ENCODE measurements at regions not wholly inside any gene's neighbourhood (a gene's known extent, or its start where the extent isn't known, plus 50 kb on each side); places are given as distances from the start of the nearest gene placed in this dataset.
"Not testable (repeated sequence)": the region's sequence is repeated elsewhere in the genome, so short reads cannot be mapped to it uniquely, and the experiment has no call there.

DNA sequence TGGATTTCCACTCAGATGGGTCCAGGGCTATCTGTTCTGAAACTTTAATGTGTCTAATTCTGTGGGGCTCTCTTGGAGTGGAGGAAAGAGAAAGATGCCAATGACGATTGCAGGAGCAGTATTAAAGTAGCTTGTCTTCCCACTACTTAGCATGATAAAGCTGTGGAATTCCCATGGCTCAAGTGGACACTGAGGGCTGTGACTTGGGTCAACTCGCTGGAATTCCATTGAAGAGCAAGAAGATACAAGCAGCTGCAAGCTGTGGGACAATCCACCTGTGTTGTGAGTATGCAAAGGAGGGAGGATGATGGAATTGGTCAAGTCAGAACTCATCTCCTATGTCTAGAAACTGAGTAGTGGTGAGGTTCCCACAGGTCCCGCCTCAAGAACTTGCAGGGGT, 154.2 kb upstream of the MINDY3 start:
- H3K9me3 ChIP-seq (ENCODE audit: severe bottlenecking) = no peaks in the 10 kb centered on the region
- TF ChIP-seq, protein P1, sequence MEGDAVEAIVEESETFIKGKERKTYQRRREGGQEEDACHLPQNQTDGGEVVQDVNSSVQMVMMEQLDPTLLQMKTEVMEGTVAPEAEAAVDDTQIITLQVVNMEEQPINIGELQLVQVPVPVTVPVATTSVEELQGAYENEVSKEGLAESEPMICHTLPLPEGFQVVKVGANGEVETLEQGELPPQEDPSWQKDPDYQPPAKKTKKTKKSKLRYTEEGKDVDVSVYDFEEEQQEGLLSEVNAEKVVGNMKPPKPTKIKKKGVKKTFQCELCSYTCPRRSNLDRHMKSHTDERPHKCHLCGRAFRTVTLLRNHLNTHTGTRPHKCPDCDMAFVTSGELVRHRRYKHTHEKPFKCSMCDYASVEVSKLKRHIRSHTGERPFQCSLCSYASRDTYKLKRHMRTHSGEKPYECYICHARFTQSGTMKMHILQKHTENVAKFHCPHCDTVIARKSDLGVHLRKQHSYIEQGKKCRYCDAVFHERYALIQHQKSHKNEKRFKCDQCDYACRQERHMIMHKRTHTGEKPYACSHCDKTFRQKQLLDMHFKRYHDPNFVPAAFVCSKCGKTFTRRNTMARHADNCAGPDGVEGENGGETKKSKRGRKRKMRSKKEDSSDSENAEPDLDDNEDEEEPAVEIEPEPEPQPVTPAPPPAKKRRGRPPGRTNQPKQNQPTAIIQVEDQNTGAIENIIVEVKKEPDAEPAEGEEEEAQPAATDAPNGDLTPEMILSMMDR (IDR thresholded peaks at IDR 0.05; ENCODE audit: low read depth, low read length) = no peak
- H3K4me3 ChIP-seq (ENCODE audit: low read depth, low read length) = no peak overlapping the region
- H3K27me3 ChIP-seq (ENCODE audit: insufficient read depth, low read depth, severe bottlenecking) = no peaks in the 10 kb centered on the region
- no peak overlapping the region for H3K27ac ChIP-seq
- DNase-seq = no peak
- H3K36me3 ChIP-seq = no peaks in the 10 kb centered on the region

DNA sequence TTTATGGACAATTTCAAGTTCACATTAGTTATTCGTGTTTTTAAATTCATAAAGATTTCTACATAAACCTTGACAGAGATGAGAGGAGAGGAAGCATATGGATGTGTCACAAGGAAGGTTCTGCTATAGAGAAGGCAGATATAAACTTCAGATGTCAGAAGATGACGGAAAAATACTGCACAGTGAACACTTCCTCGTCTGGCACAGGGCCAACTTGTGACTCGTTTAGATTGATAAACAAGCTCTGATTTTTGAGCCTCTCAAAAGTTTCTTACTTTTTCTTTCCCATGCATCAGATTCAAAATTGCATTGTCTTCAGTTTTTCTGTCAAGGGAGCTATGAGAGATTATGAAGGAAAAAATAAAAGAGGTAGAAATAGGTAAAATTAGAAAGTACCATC, 156.4 kb upstream of the MINDY3 start:
- DNase-seq = no peak
- TF ChIP-seq, protein P1 (IDR thresholded peaks at IDR 0.05; ENCODE audit: low read depth, low read length) = no peak
- Histone ChIP-seq H3K27ac (no peak overlapping the region), H3K36me3 (no peaks in the 10 kb centered on the region), H3K27me3 (ENCODE audit: insufficient read depth, low read depth, severe bottlenecking) (no peaks in the 10 kb centered on the region), H3K4me3 (ENCODE audit: low read depth, low read length) (no peak overlapping the region), H3K9me3 (ENCODE audit: severe bottlenecking) (no peaks in the 10 kb centered on the region)

DNA sequence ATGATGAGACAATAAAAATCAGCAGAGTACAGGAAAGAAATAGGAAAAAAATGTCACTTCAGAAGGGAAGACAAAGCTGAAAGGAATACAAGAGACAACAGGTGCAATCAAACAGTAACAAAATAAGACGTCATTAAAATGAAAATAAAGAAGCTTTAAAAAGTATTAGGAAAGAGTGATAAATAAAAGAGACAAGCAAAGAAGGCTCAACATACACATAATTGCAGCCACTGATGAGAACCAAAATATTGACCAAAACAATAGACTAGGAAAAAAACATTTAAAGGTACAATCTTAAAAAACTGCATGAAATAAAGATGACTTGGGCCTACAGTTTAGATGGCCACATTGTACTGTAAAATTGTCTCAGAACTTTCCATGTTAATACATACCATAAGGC, 160.5 kb upstream of the MINDY3 start:
- Histone ChIP-seq H3K9me3 (ENCODE audit: severe bottlenecking) (no peaks in the 10 kb centered on the region), H3K36me3 (no peaks in the 10 kb centered on the region), H3K4me3 (ENCODE audit: low read depth, low read length) (no peak overlapping the region), H3K27ac (no peak overlapping the region), H3K27me3 (ENCODE audit: insufficient read depth, low read depth, severe bottlenecking) (no peaks in the 10 kb centered on the region)
- TF ChIP-seq, protein P1 (IDR thresholded peaks at IDR 0.05; ENCODE audit: low read depth, low read length) = no peak
- DNase-seq = no peak

DNA sequence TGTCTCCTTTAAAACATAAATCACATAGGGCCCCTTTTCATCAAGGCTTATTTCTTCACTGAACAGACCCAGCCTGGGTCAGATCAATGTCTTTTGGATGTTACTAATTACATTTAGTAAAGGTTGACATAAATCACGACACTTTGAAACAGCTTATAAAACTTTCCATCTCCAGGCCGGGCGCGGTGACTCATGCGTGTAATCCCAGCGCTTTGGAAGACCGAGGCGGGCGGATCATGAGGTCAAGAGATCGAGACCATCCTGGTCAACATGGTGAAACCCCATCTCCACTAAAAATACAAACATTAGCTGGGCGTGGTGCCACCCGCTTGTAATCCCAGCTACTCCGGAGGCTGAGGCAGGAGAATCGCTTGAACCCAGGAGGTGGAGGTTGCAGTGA, 166.5 kb upstream of the MINDY3 start:
- not testable (repeated sequence) for H3K36me3 ChIP-seq; H3K27ac ChIP-seq; DNase-seq; H3K9me3 ChIP-seq (ENCODE audit: severe bottlenecking); H3K27me3 ChIP-seq (ENCODE audit: insufficient read depth, low read depth, severe bottlenecking); H3K4me3 ChIP-seq (ENCODE audit: low read depth, low read length)

DNA sequence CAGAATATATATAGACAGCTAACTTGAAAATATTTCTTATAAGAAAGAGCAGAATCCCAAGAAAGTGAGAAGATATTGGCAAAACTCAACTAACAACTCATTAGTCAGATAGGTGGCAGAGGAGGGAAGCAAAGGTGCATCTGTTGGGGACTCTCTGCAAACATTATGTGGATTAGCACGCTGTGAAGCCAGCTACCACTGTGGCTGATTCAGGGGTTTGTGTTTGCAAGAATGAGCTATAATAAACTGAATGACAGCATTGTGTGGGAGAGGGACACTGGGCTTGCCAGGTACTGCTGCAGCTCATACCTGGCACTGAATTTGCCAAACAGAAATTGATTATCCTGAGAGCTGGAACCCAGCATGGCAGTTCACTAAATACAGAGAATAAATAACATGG, 170.3 kb upstream of the MINDY3 start:
- H3K9me3 ChIP-seq (ENCODE audit: severe bottlenecking) = no peaks in the 10 kb centered on the region
- H3K27me3 ChIP-seq (ENCODE audit: insufficient read depth, low read depth, severe bottlenecking) = no peaks in the 10 kb centered on the region
- TF ChIP-seq, protein P1 (IDR thresholded peaks at IDR 0.05; ENCODE audit: low read depth, low read length) = no peak
- H3K4me3 ChIP-seq (ENCODE audit: low read depth, low read length) = no peak overlapping the region
- no peak overlapping the region for H3K27ac ChIP-seq
- DNase-seq = no peak
- no peaks in the 10 kb centered on the region for H3K36me3 ChIP-seq

DNA sequence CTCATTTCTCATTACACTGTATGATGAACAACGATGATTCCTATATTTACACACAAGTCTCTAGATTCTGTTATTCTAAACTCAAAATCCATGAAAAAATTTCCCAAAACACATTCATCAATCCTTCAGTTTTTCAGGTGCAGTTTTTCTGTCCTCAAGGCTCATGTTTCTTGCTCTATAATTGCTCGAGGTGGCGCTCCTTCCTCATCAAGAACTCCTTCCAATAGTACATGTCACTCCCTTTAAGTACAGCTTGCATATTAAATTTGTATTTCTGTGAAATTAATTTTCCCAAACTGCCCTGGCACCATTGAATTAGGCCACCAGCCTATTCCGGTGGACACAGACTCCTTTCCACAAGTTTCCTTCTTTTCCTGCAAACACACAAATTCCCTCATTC, 188.7 kb upstream of the MINDY3 start:
- Histone ChIP-seq H3K27ac (no peak overlapping the region), H3K4me3 (ENCODE audit: low read depth, low read length) (no peak overlapping the region), H3K9me3 (ENCODE audit: severe bottlenecking) (no peaks in the 10 kb centered on the region), H3K36me3 (no peaks in the 10 kb centered on the region), H3K27me3 (ENCODE audit: insufficient read depth, low read depth, severe bottlenecking) (no peaks in the 10 kb centered on the region)
- TF ChIP-seq, protein P1 (IDR thresholded peaks at IDR 0.05; ENCODE audit: low read depth, low read length) = no peak
- no peak for DNase-seq
